ENCODE measurements at regions not wholly inside any gene's neighbourhood (a gene's known extent, or its start where the extent isn't known, plus 50 kb on each side); places are given as distances from the start of the nearest gene placed in this dataset.

DNA sequence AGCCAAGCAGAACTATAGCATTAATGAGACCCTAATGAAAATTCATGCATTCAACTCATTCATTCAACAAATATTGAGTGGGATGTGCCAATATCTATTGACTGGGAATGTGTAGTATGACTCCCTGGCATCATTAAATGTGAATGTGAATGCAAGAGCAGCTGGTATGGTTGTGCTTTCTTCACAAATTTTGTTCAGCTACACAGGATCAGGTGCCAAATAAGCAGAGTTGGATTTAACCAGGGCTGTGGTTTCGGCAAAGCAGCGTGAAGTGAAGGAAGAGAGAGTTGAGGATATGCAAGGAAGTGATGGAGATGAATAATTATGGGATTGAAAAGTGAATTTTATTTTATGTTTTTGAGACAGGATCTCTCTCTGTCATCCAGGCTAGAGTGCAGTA, 87.1 kb upstream of the HNF1B start:
- POLR2A ChIA-PET: no interaction called here
- TF ChIP-seq, protein P1, sequence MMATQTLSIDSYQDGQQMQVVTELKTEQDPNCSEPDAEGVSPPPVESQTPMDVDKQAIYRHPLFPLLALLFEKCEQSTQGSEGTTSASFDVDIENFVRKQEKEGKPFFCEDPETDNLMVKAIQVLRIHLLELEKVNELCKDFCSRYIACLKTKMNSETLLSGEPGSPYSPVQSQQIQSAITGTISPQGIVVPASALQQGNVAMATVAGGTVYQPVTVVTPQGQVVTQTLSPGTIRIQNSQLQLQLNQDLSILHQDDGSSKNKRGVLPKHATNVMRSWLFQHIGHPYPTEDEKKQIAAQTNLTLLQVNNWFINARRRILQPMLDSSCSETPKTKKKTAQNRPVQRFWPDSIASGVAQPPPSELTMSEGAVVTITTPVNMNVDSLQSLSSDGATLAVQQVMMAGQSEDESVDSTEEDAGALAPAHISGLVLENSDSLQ (IDR thresholded peaks at IDR 0.05): no peak
- CTCF ChIA-PET: interaction anchor here (1.2 kb wide), 1 partner anchor 16 kb away, joined by 4 read pairs; no protein-coding TSS in a partner anchor
- no peak for DNase-seq (ENCODE audit: extremely low spot score)

DNA sequence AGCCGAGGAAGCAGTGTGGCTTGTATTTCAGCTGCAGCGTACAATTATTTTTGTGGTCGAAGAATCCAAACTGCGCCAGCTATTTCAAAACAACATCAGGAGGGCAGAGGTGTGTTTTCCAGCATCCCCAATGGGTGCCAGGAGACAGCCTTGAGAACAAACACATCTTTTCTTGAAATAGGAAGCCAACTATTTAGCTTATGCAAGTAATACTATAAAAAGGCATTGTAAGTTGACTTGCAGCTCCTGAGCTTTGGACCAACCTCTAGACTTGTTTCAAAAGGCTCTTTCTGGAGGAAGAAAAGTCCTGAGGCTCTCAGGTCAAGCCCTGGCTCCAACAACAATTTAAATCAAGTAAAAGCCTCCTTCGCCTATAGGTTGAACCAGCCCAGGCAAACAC, 86.6 kb upstream of the HNF1B start:
- CTCF ChIA-PET: interaction anchor here (1.2 kb wide), 1 partner anchor 15 kb away, joined by 4 read pairs; no protein-coding TSS in a partner anchor
- TF ChIP-seq ZNF384 (IDR thresholded peaks at IDR 0.05) (no peak), BHLHE40 (IDR thresholded peaks at IDR 0.05; ENCODE audit: borderline replicate concordance) (no peak), HDGF (IDR thresholded peaks at IDR 0.05; ENCODE audit: borderline replicate concordance) (no peak), LEF1 (IDR thresholded peaks at IDR 0.05; ENCODE audit: borderline replicate concordance) (no peak), ARNT (IDR thresholded peaks at IDR 0.05) (no peak), FOXA1 (IDR thresholded peaks at IDR 0.05) (no peak), ELF4 (IDR thresholded peaks at IDR 0.05) (no peak), CTBP1 (IDR thresholded peaks at IDR 0.05; ENCODE audit: borderline replicate concordance) (no peak), SP1 (IDR thresholded peaks at IDR 0.05) (no peak), FOXM1 (IDR thresholded peaks at IDR 0.05; ENCODE audit: borderline replicate concordance) (no peak)
- TF ChIP-seq, protein P1 (IDR thresholded peaks at IDR 0.05): no peak
- POLR2A ChIA-PET: no interaction called here
- no peak for DNase-seq (ENCODE audit: extremely low spot score)

DNA sequence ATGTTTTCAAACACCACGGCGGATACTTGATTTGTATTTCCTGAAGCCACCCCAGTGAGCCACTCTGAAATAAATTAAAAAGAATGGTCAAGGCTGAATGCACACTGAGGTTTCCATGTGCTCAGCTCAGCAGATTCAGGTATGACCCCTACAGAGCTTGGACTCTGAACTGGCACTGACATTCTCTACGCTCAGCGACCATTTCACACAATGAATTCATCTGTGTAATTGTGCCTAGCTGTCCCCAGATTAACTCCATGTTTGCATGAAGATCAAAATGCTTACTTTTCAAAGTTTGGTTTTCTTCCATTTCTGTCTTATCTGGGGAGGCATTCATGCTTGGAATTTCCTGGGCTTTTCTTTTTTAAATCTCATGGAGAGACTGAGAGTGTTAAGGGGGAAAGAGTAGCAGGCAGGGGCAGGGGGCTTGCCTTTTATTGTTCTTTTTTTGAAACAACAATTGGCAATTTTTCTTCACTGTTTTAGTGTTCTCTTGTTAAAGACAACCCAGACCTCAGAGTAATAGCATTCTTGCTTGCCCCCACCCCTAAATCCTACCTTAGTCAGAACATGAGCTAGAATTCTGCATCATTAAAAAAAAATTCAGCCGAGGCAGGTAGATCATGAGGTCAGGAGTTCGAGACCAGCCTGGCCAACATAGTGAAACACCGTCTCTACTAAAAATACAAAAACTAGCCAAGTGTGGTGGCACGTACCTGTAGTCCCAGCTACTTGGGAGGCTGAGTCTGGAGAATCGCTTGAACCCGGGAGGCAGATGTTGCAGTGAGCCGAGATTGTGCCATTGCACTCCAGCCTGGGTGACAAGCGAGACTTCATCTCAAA, 85.5 kb upstream of the HNF1B start:
- TF ChIP-seq NFRKB (IDR thresholded peaks at IDR 0.05) (no peak), FOXM1 (IDR thresholded peaks at IDR 0.05; ENCODE audit: borderline replicate concordance) (no peak), LEF1 (IDR thresholded peaks at IDR 0.05; ENCODE audit: borderline replicate concordance) (no peak), BHLHE40 (IDR thresholded peaks at IDR 0.05; ENCODE audit: borderline replicate concordance) (no peak)
- no peak for DNase-seq (ENCODE audit: extremely low spot score)
- POLR2A ChIA-PET: interaction anchor here (1.1 kb wide), 1 partner anchor 11 kb away, joined by 3 read pairs; no protein-coding TSS in a partner anchor
- CTCF ChIA-PET: interaction anchor here (0.6 kb wide), 1 partner anchor 14 kb away, joined by 3 read pairs; no protein-coding TSS in a partner anchor

DNA sequence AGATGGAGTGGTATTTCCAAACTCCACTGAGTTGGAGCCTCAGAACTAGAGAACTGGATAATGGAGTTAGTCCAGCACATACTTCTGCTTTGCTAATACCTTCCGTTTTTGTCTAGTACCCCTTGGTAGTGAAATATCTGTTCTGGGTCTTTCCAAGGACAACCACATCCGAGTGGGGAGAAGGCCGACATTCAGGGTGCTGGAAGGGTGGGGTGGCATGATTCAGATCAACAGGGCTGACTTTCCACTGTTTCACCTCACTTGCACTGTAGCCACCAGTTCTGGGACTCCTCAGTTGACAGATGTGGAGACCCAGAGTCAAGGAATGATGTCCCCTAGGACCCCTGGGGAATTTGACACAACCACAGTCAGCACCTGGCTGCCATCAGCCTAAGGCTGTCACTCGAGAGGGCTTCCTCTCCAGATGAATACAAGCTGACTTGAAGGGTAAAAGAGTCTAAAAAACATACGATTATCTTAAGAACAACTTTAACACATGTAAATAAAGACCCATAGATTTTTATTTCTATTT, 84.8 kb upstream of the HNF1B start:
- DNase-seq (ENCODE audit: extremely low spot score): no peak
- CTCF ChIA-PET: no interaction called here
- POLR2A ChIA-PET: interaction anchor here (1.1 kb wide), 1 partner anchor 12 kb away, joined by 3 read pairs; no protein-coding TSS in a partner anchor

DNA sequence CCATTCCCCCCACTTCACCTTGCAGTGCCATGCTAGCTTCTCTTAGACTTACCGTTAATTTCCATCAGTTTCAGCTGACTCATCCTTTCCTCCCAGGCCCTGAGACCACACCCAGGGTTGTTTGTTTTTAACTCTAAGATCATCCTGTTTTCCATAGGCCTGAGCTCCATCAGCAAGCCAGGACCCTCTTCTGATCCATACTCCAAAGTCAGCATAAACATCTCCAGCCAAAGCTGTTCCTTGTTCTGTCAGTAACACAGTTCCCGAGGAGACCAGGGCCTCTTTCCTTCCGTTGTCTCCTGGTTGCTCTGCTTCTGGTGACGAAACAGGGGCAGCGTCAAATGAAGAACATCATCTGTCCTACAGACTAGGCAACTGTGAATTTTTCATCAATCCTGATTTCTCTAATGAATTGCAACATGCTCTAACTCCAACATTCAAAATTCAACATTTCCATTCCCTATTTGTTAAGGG, 83.8 kb upstream of the HNF1B start:
- ChIA-PET POLR2A (no interaction called here), CTCF (interaction anchor here (0.6 to 1.4 kb wide), 2 partner anchors 12 to 16 kb away, joined by 4 read pairs; no protein-coding TSS in a partner anchor)
- TF ChIP-seq, protein P1 (IDR thresholded peaks at IDR 0.05): no peak
- no peak for TF ChIP-seq TARDBP (IDR thresholded peaks at IDR 0.05)
- TF ChIP-seq HDGF (IDR thresholded peaks at IDR 0.05; ENCODE audit: borderline replicate concordance): no peak
- TF ChIP-seq CTBP1 (IDR thresholded peaks at IDR 0.05; ENCODE audit: borderline replicate concordance): no peak
- TF ChIP-seq LEF1 (IDR thresholded peaks at IDR 0.05; ENCODE audit: borderline replicate concordance): no peak
- no peak for TF ChIP-seq FOXA1 (IDR thresholded peaks at IDR 0.05)
- no peak for TF ChIP-seq FOXK2 (IDR thresholded peaks at IDR 0.05)
- TF ChIP-seq NFRKB (IDR thresholded peaks at IDR 0.05): no peak
- no peak for DNase-seq (ENCODE audit: extremely low spot score)

More for the DNA sequence above, 84.8 kb upstream of the HNF1B start:
- TF ChIP-seq FOXM1 (IDR thresholded peaks at IDR 0.05; ENCODE audit: borderline replicate concordance) (no peak), BHLHE40 (IDR thresholded peaks at IDR 0.05; ENCODE audit: borderline replicate concordance) (no peak), LEF1 (IDR thresholded peaks at IDR 0.05; ENCODE audit: borderline replicate concordance) (no peak), HDGF (IDR thresholded peaks at IDR 0.05; ENCODE audit: borderline replicate concordance) (no peak)

DNA sequence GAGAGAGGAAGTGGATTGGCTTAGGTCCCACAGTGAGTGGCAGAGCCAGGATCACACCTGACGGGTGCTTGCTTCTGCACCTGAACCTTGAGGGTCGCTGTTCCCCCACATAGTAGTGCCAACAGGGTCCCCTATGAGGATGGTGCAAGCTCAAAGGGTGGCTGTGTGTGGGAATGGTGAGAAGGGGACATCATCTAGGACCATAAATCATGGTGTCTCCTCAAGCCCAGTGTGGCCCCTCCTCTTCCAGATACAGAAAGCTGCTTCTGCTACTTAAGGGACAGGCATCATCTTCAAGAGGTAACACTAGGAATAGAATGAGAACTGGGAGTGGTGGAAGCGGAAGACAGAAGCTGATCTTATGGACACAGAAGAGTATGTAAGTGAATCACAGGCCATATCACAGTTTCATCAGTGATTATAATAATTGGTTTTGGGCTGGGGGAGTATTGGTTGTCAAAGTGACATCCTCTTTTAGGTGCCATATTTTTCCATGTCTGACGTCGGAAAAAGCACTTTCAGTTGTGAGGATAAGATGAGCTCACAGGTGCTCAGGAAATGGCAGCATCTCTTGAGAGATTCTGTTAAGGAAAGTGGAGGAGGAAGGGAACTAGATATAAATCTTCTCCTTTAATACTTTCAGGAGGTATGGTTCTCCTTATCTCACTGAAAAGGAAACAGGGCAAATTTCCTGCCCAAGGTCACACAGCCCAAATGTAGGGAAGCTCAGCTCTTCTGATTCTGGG, 83.2 kb upstream of the HNF1B start:
- ChIA-PET POLR2A (no interaction called here), CTCF (interaction anchor here (0.6 to 1.4 kb wide), 2 partner anchors 12 to 16 kb away, joined by 4 read pairs; no protein-coding TSS in a partner anchor)
- no peak for DNase-seq (ENCODE audit: extremely low spot score)
- TF ChIP-seq CTBP1 (IDR thresholded peaks at IDR 0.05; ENCODE audit: borderline replicate concordance) (no peak), BHLHE40 (IDR thresholded peaks at IDR 0.05; ENCODE audit: borderline replicate concordance) (no peak), LEF1 (IDR thresholded peaks at IDR 0.05; ENCODE audit: borderline replicate concordance) (no peak), SUZ12 (IDR thresholded peaks at IDR 0.05) (no peak), TARDBP (IDR thresholded peaks at IDR 0.05) (no peak), ELF4 (IDR thresholded peaks at IDR 0.05) (no peak), L3MBTL2 (conservative IDR thresholded peaks at IDR 0.05) (no peak), FOXM1 (IDR thresholded peaks at IDR 0.05; ENCODE audit: borderline replicate concordance) (no peak), ZNF384 (IDR thresholded peaks at IDR 0.05) (no peak), HDGF (IDR thresholded peaks at IDR 0.05; ENCODE audit: borderline replicate concordance) (no peak), NFRKB (IDR thresholded peaks at IDR 0.05) (no peak), SP1 (IDR thresholded peaks at IDR 0.05) (no peak)
- TF ChIP-seq, protein P1 (IDR thresholded peaks at IDR 0.05): no peak
